Ishikawa (cell line): ENCODE measurements at regions not wholly inside any gene's neighbourhood (a gene's known extent, or its start where the extent isn't known, plus 50 kb on each side); places are given as distances from the start of the nearest gene placed in this dataset.

Experiments
- CEBPB ChIP-seq: IDR thresholded peaks from 2 replicates; pipeline ENCODE4 v1.6.1; 2012
- CREB1 ChIP-seq: IDR thresholded peaks from 2 replicates; pipeline ENCODE4 v1.6.1; 2012; ENCODE audit warnings: low read depth
- EGR1 ChIP-seq: IDR thresholded peaks from 2 replicates; pipeline ENCODE4 v1.6.1; 2012
- EP300 ChIP-seq: IDR thresholded peaks from 2 replicates; pipeline ENCODE4 v1.6.1; 2012; ENCODE audit warnings: borderline replicate concordance
- FOXM1 ChIP-seq: IDR thresholded peaks from 2 replicates; pipeline ENCODE4 v1.6.1; 2012; ENCODE audit warnings: low read depth, borderline replicate concordance
- MAX ChIP-seq: IDR thresholded peaks from 2 replicates; pipeline ENCODE4 v1.6.1; 2012
- NFIC ChIP-seq: IDR thresholded peaks from 2 replicates; pipeline ENCODE4 v1.6.1; 2012
- RAD21 ChIP-seq: IDR thresholded peaks from 2 replicates; pipeline ENCODE4 v1.6.1; 2012; ENCODE audit warnings: low read depth
- TAF1 ChIP-seq: IDR thresholded peaks from 2 replicates; pipeline ENCODE4 v1.6.1; 2012; ENCODE audit warnings: low read depth, mild to moderate bottlenecking
- TCF12 ChIP-seq: IDR thresholded peaks from 2 replicates; pipeline ENCODE4 v1.6.1; 2012; ENCODE audit warnings: low read depth
- TEAD4 ChIP-seq: IDR thresholded peaks from 2 replicates; pipeline ENCODE4 v1.6.1; 2012
- YY1 ChIP-seq: IDR thresholded peaks from 2 replicates; pipeline ENCODE4 v1.6.1; 2012; ENCODE audit warnings: low read depth
- ZBTB7A ChIP-seq: IDR thresholded peaks from 2 replicates; pipeline ENCODE4 v1.6.1; 2012; ENCODE audit warnings: low read depth
- TF ChIP-seq, protein P1 (sequence below): IDR thresholded peaks from 2 replicates; pipeline ENCODE4 v1.6.1; 2012
- TF ChIP-seq, protein P2 (sequence below): IDR thresholded peaks from 2 replicates; pipeline ENCODE4 v1.6.1; 2012; ENCODE audit warnings: low read depth, mild to moderate bottlenecking

DNA sequence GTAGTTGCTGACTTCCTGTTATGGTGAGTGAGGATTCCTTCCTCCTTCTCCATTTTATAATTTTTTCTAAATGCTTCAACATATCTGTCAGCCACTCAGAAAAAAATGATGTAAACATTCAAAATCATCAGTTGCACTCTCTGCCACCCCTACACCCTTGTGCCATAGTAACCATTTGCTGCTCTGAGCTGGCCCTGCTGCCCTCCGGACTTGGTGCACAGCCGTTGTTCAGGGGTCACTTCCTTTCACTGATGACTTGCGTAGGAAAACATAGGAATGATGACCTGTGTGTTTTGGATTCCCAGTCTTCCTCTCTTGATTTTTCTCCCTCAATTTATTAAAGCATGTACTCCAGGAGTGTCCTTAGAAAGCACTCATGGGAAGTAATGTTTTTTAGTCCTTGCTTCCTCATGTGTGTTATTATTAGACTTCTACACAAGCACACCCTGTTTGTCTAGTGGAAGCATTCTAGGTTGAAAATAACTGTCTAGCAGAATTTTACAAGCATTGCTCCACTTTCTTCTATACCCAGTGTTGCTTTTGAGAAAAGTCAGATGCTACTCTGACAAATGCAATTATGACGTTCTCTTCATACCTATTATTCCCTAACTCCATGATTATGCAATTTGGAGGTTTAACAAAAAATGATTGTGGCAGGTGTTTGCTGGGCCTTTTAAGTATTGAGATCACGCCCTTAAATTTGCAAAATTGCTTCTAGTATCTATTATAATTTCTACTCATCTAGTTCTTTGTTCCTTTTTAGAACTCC lies 62.6 kb upstream of the MTPN start:
- TF ChIP-seq EP300 (no peak), ZBTB7A (no peak), TAF1 (no peak), TEAD4 (no peak), MAX (no peak), CEBPB (no peak), RAD21 (no peak), CREB1 (no peak), FOXM1 (no peak), EGR1 (no peak), NFIC (no peak), YY1 (no peak)
- TF ChIP-seq, protein P1, sequence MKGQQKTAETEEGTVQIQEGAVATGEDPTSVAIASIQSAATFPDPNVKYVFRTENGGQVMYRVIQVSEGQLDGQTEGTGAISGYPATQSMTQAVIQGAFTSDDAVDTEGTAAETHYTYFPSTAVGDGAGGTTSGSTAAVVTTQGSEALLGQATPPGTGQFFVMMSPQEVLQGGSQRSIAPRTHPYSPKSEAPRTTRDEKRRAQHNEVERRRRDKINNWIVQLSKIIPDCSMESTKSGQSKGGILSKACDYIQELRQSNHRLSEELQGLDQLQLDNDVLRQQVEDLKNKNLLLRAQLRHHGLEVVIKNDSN = no peak
- TF ChIP-seq, protein P2, sequence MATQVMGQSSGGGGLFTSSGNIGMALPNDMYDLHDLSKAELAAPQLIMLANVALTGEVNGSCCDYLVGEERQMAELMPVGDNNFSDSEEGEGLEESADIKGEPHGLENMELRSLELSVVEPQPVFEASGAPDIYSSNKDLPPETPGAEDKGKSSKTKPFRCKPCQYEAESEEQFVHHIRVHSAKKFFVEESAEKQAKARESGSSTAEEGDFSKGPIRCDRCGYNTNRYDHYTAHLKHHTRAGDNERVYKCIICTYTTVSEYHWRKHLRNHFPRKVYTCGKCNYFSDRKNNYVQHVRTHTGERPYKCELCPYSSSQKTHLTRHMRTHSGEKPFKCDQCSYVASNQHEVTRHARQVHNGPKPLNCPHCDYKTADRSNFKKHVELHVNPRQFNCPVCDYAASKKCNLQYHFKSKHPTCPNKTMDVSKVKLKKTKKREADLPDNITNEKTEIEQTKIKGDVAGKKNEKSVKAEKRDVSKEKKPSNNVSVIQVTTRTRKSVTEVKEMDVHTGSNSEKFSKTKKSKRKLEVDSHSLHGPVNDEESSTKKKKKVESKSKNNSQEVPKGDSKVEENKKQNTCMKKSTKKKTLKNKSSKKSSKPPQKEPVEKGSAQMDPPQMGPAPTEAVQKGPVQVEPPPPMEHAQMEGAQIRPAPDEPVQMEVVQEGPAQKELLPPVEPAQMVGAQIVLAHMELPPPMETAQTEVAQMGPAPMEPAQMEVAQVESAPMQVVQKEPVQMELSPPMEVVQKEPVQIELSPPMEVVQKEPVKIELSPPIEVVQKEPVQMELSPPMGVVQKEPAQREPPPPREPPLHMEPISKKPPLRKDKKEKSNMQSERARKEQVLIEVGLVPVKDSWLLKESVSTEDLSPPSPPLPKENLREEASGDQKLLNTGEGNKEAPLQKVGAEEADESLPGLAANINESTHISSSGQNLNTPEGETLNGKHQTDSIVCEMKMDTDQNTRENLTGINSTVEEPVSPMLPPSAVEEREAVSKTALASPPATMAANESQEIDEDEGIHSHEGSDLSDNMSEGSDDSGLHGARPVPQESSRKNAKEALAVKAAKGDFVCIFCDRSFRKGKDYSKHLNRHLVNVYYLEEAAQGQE = no peak

GRCh38 chr7:136036336-136036735 lies 59.2 kb upstream of the MTPN start:
- TF ChIP-seq RAD21 (no peak), TAF1 (no peak), MAX (no peak), YY1 (no peak), FOXM1 (no peak), NFIC (no peak), EP300 (no peak), ZBTB7A (no peak), EGR1 (no peak), CEBPB (no peak), TEAD4 (no peak)
- TF ChIP-seq, protein P2 = no peak

- TF ChIP-seq NFIC (no peak), FOXM1 (no peak), MAX (no peak), TEAD4 (no peak), TAF1 (no peak), RAD21 (no peak), EP300 (no peak), TCF12 (no peak), YY1 (no peak), EGR1 (no peak), ZBTB7A (no peak), CEBPB (no peak), CREB1 (no peak)
- TF ChIP-seq, protein P2 = no peak
- TF ChIP-seq, protein P1 = no peak
Measured at GRCh38 chr7:136034132-136034531, 57.0 kb upstream of the MTPN start.
